ENCODE measurements at regions not wholly inside any gene's neighbourhood (a gene's known extent, or its start where the extent isn't known, plus 50 kb on each side); places are given as distances from the start of the nearest gene placed in this dataset.
"Not testable (repeated sequence)": the region's sequence is repeated elsewhere in the genome, so short reads cannot be mapped to it uniquely, and the experiment has no call there.

DNA sequence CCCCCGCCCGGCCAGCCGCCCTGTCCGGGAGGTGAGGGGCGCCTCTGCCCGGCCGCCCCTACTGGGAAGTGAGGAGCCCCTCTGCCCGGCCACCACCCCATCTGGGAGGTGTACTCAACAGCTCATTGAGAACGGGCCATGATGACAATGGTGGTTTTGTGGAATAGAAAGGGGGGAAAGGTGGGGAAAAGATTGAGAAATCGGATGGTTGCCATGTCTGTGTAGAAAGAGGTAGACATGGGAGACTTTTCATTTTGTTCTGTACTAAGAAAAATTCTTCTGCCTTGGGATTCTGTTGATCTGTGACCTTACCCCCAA lies 215.8 kb downstream of the BCAS1 start:
- TF ChIP-seq SUZ12 (IDR thresholded peaks at IDR 0.05; ENCODE audit: extremely low read depth, insufficient read depth, insufficient read length); ZNF274 (IDR thresholded peaks at IDR 0.05; ENCODE audit: low read depth, low read length); YY1 (IDR thresholded peaks at IDR 0.05; ENCODE audit: insufficient read depth, insufficient read length): not testable (repeated sequence)
